Endothelial cell of umbilical vein (primary cell): ENCODE measurements at regions not wholly inside any gene's neighbourhood (a gene's known extent, or its start where the extent isn't known, plus 50 kb on each side); places are given as distances from the start of the nearest gene placed in this dataset.
A peak's percentile ranks its signal among the peaks of the same experiment; 100 is the strongest.

ENCODE experiments used
- BruUV-seq: library from RNA; stranded (reverse); fragments of 400-500 nt; replicated peaks from 2 replicates; lab custom pipeline; 2021; lab: Mats Ljungman, UMichigan
- CTCF ChIA-PET: fragments of 300-600, 350-600 bp; sonication (Branson Sonifier 250); formaldehyde crosslinking; loops from one replicate; lab custom pipeline; 2021; ENCODE audit warnings: antibody characterized with exemption, inconsistent platforms; lab: Charles Lee
- POLR2A ChIA-PET: fragments of 300-600, 350-600 bp; sonication (Branson Sonifier 250); formaldehyde crosslinking; loops from one replicate; lab custom pipeline; 2021; ENCODE audit warnings: antibody characterized with exemption, inconsistent platforms; lab: Charles Lee
- DNase-seq: peaks from one replicate; pipeline ENCODE4 v3.0.0-alpha.2; 2011; ENCODE audit warnings: low read depth, low spot score
- FAIRE-seq: peaks from 2 replicates; lab custom pipeline; 2011; peaks lifted over from hg19 to GRCh38; lab: Jason Lieb, UNC
- H2AFZ ChIP-seq: 2 replicates; pipeline ENCODE4 v1.6.0; 2012; ENCODE audit warnings: low read depth, low read length, control low read depth, inconsistent platforms
- H3K27ac ChIP-seq: 2 replicates; pipeline ENCODE4 v1.5.1; 2011; ENCODE audit warnings: low read depth, mild to moderate bottlenecking, control low read depth, low read length, moderate library complexity; ENCODE audit not compliant: insufficient read depth
- H3K27me3 ChIP-seq, 2 experiments: 2 replicates each; pipeline versions ENCODE4 v1.6.0 to v1.6.1; 2011; ENCODE audit warnings: low read length in 2 of 2, mixed read lengths in 1 of 2; ENCODE audit not compliant: control insufficient read depth in 2 of 2, insufficient read depth in 2 of 2
- H3K36me3 ChIP-seq, 2 experiments: 2 replicates in 1 of 2; 3 replicates in 1 of 2; pipeline ENCODE4 v1.5.1; 2011; ENCODE audit warnings: low read length in 2 of 2, mild to moderate bottlenecking in 1 of 2, moderate library complexity in 1 of 2; ENCODE audit not compliant: control insufficient read depth in 2 of 2, insufficient read depth in 2 of 2; ENCODE audit errors: extremely low read depth in 1 of 2
- H3K4me1 ChIP-seq: 3 replicates; pipeline ENCODE4 v1.5.1; 2011; ENCODE audit warnings: mild to moderate bottlenecking, low read length; ENCODE audit not compliant: control insufficient read depth, insufficient read depth; ENCODE audit errors: extremely low read depth
- H3K4me2 ChIP-seq: 2 replicates; pipeline ENCODE4 v1.6.1; 2011; ENCODE audit warnings: low read length, control low read depth, mixed read lengths; ENCODE audit not compliant: insufficient read depth
- H3K4me3 ChIP-seq, 3 experiments: fragments of 200-600 bp in 1 of 3; sonication (generic), shearing (Covaris generic) in 1 of 3; replicated peaks in 1 of 3; 2 replicates each; pipeline ENCODE4 v1.5.1; 2011 to 2016; ENCODE audit warnings: control low read depth in 3 of 3, low read length in 3 of 3, mild to moderate bottlenecking in 2 of 3, inconsistent platforms in 1 of 3, low read depth in 1 of 3, moderate library complexity in 1 of 3; ENCODE audit not compliant: insufficient read depth in 1 of 3
- H3K79me2 ChIP-seq: 2 replicates; pipeline ENCODE4 v1.6.0; 2012; ENCODE audit warnings: low read length, inconsistent platforms; ENCODE audit not compliant: control insufficient read depth, insufficient read depth
- H3K9ac ChIP-seq: replicated peaks from 2 replicates; pipeline ENCODE3; 2011; ENCODE audit warnings: low read length, control low read depth; ENCODE audit not compliant: insufficient read depth; ENCODE audit errors: extremely low read depth
- H3K9me1 ChIP-seq: replicated peaks from 3 replicates; pipeline ENCODE4 v1.6.0; 2011; ENCODE audit warnings: mild to moderate bottlenecking, low read length; ENCODE audit not compliant: control insufficient read depth, insufficient read depth; ENCODE audit errors: extremely low read depth
- H3K9me3 ChIP-seq: replicated peaks from 2 replicates; pipeline ENCODE4 v1.5.1; 2012; ENCODE audit warnings: low read length, inconsistent platforms; ENCODE audit not compliant: control insufficient read depth, insufficient read depth
- H4K20me1 ChIP-seq: replicated peaks from 2 replicates; pipeline ENCODE3; 2011; ENCODE audit warnings: mild to moderate bottlenecking, low read length; ENCODE audit not compliant: control insufficient read depth, insufficient read depth; ENCODE audit errors: extremely low read depth
- EZH2 ChIP-seq: IDR thresholded peaks from 2 replicates; pipeline ENCODE4 v1.6.1; 2012; ENCODE audit warnings: borderline replicate concordance, low read depth, mild to moderate bottlenecking, moderate library complexity, low read length, inconsistent platforms; ENCODE audit not compliant: severe bottlenecking
- FOS ChIP-seq: IDR thresholded peaks from 2 replicates; pipeline ENCODE4 v1.6.1; 2011; ENCODE audit warnings: mild to moderate bottlenecking, low read length, moderate library complexity, borderline replicate concordance; ENCODE audit not compliant: insufficient read depth
- GATA2 ChIP-seq: IDR thresholded peaks from 2 replicates; pipeline ENCODE4 v1.7.0; 2011; ENCODE audit warnings: low read depth, mild to moderate bottlenecking, moderate library complexity, mixed read lengths, low read length; ENCODE audit not compliant: insufficient read length, insufficient read depth
- JUN ChIP-seq: IDR thresholded peaks from 2 replicates; pipeline ENCODE4 v1.6.1; 2011; ENCODE audit warnings: borderline replicate concordance, low read depth; ENCODE audit not compliant: insufficient read length, insufficient read depth
- MYC ChIP-seq: IDR thresholded peaks from one replicate; pipeline ENCODE4 v1.6.1; 2011; ENCODE audit warnings: mild to moderate bottlenecking, low read depth, low read length
- POLR2A ChIP-seq: IDR thresholded peaks from 2 replicates; pipeline ENCODE4 v1.6.1; 2012; ENCODE audit warnings: low read depth, mild to moderate bottlenecking, control low read depth, low read length
- POLR2AphosphoS5 ChIP-seq: IDR thresholded peaks from 2 replicates; pipeline ENCODE4 v1.6.1; 2012; ENCODE audit warnings: low read depth, mild to moderate bottlenecking, control low read depth, low read length, moderate library complexity; ENCODE audit not compliant: insufficient read depth
- dilution Hi-C: fragments of 300-500 bp; cut with MboI; formaldehyde crosslinking; loops from one replicate; pipeline ENCODE4 v1.15.0; 2019; ENCODE audit warnings: low sequenced_read_pairs; ENCODE audit not compliant: extremely low pct_ligation_motif_present
- intact Hi-C: fragments of 100-400 bp; cut with micrococcal nuclease; formaldehyde crosslinking; loops from one replicate; pipeline ENCODE4 v1.10.0; 2022
- TF ChIP-seq, protein P1 (sequence below): IDR thresholded peaks from 2 replicates; pipeline ENCODE4 v1.6.1; 2011; ENCODE audit not compliant: insufficient read depth, insufficient read length
- TF ChIP-seq, protein P2 (sequence below), 2 donors: IDR thresholded peaks; 1 replicate in 1 of 2; 2 replicates in 1 of 2; pipeline ENCODE4 v1.5.1; 2011; ENCODE audit warnings: low read length in 2 of 2, mild to moderate bottlenecking in 2 of 2, moderate library complexity in 2 of 2, control low read depth in 1 of 2, inconsistent platforms in 1 of 2, low read depth in 1 of 2; ENCODE audit not compliant: insufficient read depth in 1 of 2; ENCODE audit errors: extremely low read depth in 1 of 2

DNA sequence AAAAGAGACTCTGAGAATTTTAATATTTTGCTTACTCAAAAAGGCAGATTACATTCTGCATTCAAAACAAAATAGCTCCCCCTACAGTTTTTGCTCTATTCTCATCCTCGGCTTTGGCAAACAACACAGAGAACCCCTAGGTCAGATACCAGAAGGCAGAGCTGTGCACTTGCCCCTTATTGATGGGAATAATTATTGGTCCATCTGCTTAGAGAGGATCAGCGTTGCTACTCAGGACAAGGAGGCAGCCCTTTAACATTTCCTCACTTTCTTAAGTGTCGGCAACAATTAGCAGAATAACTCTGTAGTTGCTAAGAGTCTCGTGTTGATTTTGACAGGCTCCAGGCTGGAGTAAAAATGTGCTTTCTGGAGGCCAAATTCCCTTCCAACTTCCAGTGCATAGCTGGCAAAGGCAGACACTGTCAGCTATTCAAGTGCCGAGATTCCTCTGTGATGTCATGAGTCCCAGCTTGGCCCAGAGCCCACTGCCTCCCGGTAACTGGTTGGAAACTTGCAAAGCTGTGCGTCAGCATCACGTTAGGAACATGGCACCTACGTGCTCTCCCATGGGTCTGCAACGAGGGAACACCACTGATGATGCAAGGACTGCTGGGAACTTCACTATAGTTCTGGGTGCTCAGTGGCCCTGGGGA, 482.7 kb upstream of the ADAMTS9 start:
- Histone ChIP-seq H3K4me2 (no peak overlapping the region), H3K4me3 (no peak overlapping the region), H3K9me1 (no peaks in the 10 kb centered on the region), H2AFZ (peak overlapping the region; percentile 12), H3K36me3 (no peaks in the 10 kb centered on the region), H4K20me1 (no peaks in the 10 kb centered on the region), H3K79me2 (no peaks in the 10 kb centered on the region), H3K27me3 (no peaks in the 10 kb centered on the region), H3K9me3 (no peaks in the 10 kb centered on the region), H3K27ac (no peak overlapping the region), H3K4me1 (peaks cover 22% of the 10 kb centered on the region), H3K9ac (no peak overlapping the region)
- dilution Hi-C loops, result no loop called here
- no TSS peak for BruUV-seq
- no peak for TF ChIP-seq JUN
- TF ChIP-seq GATA2, result no peak
- no peak for TF ChIP-seq POLR2A
- no peak for TF ChIP-seq MYC
- TF ChIP-seq, protein P1, sequence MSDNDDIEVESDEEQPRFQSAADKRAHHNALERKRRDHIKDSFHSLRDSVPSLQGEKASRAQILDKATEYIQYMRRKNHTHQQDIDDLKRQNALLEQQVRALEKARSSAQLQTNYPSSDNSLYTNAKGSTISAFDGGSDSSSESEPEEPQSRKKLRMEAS, result no peak
- no peak for TF ChIP-seq EZH2
- TF ChIP-seq, protein P2, sequence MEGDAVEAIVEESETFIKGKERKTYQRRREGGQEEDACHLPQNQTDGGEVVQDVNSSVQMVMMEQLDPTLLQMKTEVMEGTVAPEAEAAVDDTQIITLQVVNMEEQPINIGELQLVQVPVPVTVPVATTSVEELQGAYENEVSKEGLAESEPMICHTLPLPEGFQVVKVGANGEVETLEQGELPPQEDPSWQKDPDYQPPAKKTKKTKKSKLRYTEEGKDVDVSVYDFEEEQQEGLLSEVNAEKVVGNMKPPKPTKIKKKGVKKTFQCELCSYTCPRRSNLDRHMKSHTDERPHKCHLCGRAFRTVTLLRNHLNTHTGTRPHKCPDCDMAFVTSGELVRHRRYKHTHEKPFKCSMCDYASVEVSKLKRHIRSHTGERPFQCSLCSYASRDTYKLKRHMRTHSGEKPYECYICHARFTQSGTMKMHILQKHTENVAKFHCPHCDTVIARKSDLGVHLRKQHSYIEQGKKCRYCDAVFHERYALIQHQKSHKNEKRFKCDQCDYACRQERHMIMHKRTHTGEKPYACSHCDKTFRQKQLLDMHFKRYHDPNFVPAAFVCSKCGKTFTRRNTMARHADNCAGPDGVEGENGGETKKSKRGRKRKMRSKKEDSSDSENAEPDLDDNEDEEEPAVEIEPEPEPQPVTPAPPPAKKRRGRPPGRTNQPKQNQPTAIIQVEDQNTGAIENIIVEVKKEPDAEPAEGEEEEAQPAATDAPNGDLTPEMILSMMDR (IDR thresholded peaks at IDR 0.05; ENCODE audit: extremely low read depth in 1 of 2, insufficient read depth in 1 of 2, low read depth in 1 of 2, low read length in 2 of 2), result peak; percentile 42 to 47
- TF ChIP-seq FOS, result no peak
- TF ChIP-seq POLR2AphosphoS5, result no peak
- intact Hi-C loops, result loop anchor here (1.0 kb wide), 3 partner anchors 452 to 637 kb away; no protein-coding TSS in a partner anchor
- CTCF ChIA-PET, result interaction anchor here (0.6 to 2.8 kb wide), 62 partner anchors 8 to 983 kb away, joined by 3 to 61 read pairs (median 4); partner anchors contain the start of gene ADAMTS9
- FAIRE-seq (peak; percentile 21), DNase-seq (peak; percentile 59)
- POLR2A ChIA-PET, result no interaction called here
